ENCODE measurements at regions not wholly inside any gene's neighbourhood (a gene's known extent, or its start where the extent isn't known, plus 50 kb on each side); places are given as distances from the start of the nearest gene placed in this dataset.

- no peaks in the 10 kb centered on the region for H3K27me3 ChIP-seq
- intact Hi-C loops (cut with DNase I; ENCODE audit: low total_unique reads): no loop called here
These were observed 159.9 kb upstream of the CMC1 start for GRCh38 chr3:28081533-28081947.

DNA sequence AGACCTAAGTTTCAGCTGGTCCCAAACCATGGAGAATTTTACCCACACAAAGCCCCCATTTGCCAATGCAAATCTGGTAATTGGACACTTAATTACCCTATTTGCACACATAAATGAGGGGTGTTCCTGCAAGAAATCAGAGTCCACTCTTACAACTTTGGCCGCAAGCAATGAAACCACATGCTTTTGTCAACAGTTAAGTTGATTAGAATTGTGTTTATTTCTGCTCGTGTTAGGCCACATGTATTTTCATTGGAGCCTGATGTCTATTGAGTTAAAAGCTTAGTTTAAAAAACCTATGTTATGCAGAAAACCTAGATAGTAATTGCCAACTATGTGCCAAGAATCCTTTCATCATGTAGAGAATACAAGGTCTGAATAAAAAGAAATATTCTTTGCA is 153.8 kb upstream of the CMC1 start:
- Histone ChIP-seq H3K4me3 (no peak overlapping the region), H3K9me3 (no peaks in the 10 kb centered on the region), H3K36me3 (no peaks in the 10 kb centered on the region), H3K27me3 (no peaks in the 10 kb centered on the region), H3K4me1 (no peaks in the 10 kb centered on the region), H3K27ac (no peak overlapping the region)
- intact Hi-C loops (cut with DNase I; ENCODE audit: low total_unique reads): no loop called here
- no peak for TF ChIP-seq POLR2A (IDR thresholded peaks at IDR 0.05)
- TF ChIP-seq, protein P1, sequence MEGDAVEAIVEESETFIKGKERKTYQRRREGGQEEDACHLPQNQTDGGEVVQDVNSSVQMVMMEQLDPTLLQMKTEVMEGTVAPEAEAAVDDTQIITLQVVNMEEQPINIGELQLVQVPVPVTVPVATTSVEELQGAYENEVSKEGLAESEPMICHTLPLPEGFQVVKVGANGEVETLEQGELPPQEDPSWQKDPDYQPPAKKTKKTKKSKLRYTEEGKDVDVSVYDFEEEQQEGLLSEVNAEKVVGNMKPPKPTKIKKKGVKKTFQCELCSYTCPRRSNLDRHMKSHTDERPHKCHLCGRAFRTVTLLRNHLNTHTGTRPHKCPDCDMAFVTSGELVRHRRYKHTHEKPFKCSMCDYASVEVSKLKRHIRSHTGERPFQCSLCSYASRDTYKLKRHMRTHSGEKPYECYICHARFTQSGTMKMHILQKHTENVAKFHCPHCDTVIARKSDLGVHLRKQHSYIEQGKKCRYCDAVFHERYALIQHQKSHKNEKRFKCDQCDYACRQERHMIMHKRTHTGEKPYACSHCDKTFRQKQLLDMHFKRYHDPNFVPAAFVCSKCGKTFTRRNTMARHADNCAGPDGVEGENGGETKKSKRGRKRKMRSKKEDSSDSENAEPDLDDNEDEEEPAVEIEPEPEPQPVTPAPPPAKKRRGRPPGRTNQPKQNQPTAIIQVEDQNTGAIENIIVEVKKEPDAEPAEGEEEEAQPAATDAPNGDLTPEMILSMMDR (IDR thresholded peaks at IDR 0.05): no peak
- no peak for DNase-seq

More at GRCh38 chr3:28081533-28081947, 159.9 kb upstream of the CMC1 start:
- TF ChIP-seq, protein P1 (IDR thresholded peaks at IDR 0.05): no peak
- no peak for TF ChIP-seq POLR2A (IDR thresholded peaks at IDR 0.05)
- H3K4me1 ChIP-seq: no peaks in the 10 kb centered on the region
- no peak for DNase-seq
- H3K27ac ChIP-seq: no peak overlapping the region
- H3K4me3 ChIP-seq: no peak overlapping the region
- no peaks in the 10 kb centered on the region for H3K36me3 ChIP-seq
- no peaks in the 10 kb centered on the region for H3K9me3 ChIP-seq

DNA sequence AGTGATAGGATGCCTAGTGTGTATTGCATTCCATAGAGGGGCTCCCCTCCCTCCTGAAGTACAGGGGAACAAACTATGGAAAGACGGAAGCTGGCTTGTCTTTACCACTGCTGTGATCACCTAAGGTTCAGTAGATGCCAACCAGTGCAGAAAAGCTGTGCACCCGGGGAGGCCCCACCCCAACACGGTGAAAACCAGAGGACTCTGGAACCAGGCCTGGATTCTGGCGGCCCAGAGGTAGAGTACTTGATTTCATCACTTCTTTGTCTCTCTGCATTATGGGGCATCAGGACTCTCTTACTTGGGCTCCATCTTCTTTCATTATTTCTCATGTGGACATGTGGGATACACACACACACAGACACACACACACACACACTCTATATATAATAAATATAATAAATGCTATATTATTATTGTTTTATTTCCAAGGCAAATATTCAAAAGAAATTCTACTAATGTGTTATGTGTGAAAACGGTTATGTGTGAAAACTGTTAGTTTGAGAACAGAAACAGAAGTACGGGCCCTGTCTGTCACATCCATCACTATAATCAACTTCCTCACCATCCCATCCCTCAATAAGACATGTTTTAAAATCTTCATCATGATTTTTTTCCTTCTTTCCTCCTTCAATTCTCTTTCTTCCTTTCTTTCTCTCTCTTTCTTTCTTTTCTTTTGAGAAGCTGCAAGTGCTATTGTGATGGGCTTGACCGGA is 152.4 kb upstream of the CMC1 start:
- DNase-seq: no peak
- no peak overlapping the region for H3K4me3 ChIP-seq
- H3K27ac ChIP-seq: no peak overlapping the region
- H3K27me3 ChIP-seq: no peaks in the 10 kb centered on the region
- no peaks in the 10 kb centered on the region for H3K9me3 ChIP-seq
- TF ChIP-seq, protein P1 (IDR thresholded peaks at IDR 0.05): no peak
- no peak for TF ChIP-seq POLR2A (IDR thresholded peaks at IDR 0.05)
- H3K36me3 ChIP-seq: no peaks in the 10 kb centered on the region
- intact Hi-C loops (cut with DNase I; ENCODE audit: low total_unique reads): no loop called here
- H3K4me1 ChIP-seq: no peaks in the 10 kb centered on the region

DNA sequence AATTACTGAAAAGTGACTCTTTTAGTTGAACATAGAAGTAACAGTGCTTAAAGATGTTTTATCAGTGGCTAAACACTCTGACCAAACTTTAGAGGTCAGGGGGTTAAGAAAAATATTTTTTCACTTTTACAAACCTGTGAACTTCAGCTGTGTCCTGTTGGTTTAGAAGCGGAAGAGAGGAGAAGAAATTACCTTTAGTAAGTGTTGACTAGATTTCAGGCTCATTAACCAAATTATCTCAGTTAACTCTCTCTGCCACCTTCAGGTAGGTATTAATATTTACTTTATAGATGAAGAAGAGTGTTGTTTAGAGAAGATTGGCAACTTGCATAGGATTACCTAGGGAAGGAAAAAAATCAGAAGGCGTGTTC is 151.9 kb upstream of the CMC1 start:
- Histone ChIP-seq H3K4me3 (no peak overlapping the region), H3K27me3 (no peaks in the 10 kb centered on the region), H3K4me1 (no peaks in the 10 kb centered on the region), H3K36me3 (no peaks in the 10 kb centered on the region), H3K9me3 (no peaks in the 10 kb centered on the region), H3K27ac (no peak overlapping the region)
- intact Hi-C loops (cut with DNase I; ENCODE audit: low total_unique reads): no loop called here
- TF ChIP-seq POLR2A (IDR thresholded peaks at IDR 0.05): no peak
- TF ChIP-seq, protein P1 (IDR thresholded peaks at IDR 0.05): no peak
- no peak for DNase-seq

DNA sequence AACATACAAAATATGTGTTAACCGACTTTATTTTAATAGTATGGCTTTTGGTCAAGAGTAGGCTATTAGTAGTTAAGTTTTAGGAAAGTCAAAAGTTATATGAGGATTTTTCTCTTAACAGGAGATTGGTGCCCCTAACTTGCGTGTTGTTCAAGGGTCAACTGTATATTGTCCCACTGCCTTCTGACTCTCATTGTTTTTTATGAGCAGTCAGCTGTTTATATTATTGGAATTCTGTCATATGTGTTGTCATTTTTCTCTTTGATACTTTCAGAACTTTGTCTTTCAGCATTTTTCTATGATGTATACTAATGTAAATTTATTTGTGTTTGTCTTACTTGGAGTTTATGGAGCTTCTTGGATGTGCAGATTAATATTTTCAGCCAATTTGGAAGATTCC is 142.1 kb upstream of the CMC1 start:
- TF ChIP-seq, protein P1 (IDR thresholded peaks at IDR 0.05): no peak
- no peak for TF ChIP-seq POLR2A (IDR thresholded peaks at IDR 0.05)
- Histone ChIP-seq H3K27ac (no peak overlapping the region), H3K36me3 (no peaks in the 10 kb centered on the region), H3K4me1 (no peaks in the 10 kb centered on the region), H3K9me3 (peaks cover 0 to 5% of the 10 kb centered on the region in 2 donors), H3K4me3 (no peak overlapping the region), H3K27me3 (no peaks in the 10 kb centered on the region)
- intact Hi-C loops (cut with DNase I; ENCODE audit: low total_unique reads): no loop called here
- no peak for DNase-seq

Data from uterus (tissue), 3 donors.